BLaER1 treated with 17β-estradiol and CSF1 and Interleukin-3, amounts not matched to agents 10 nM and 100 nM (cell line): ENCODE measurements at regions not wholly inside any gene's neighbourhood (a gene's known extent, or its start where the extent isn't known, plus 50 kb on each side); places are given as distances from the start of the nearest gene placed in this dataset.
"Not testable (repeated sequence)": the region's sequence is repeated elsewhere in the genome, so short reads cannot be mapped to it uniquely, and the experiment has no call there.

Experiments used
- H3K27ac ChIP-seq, 11 experiments: shearing (Covaris generic); formaldehyde crosslinking; 2 replicates each; pipeline ENCODE4 v1.8.1; 2022
- H3K27me3 ChIP-seq, 11 experiments: shearing (Covaris generic); formaldehyde crosslinking; 2 replicates each; pipeline ENCODE4 v1.8.1; 2022
- H3K36me3 ChIP-seq, 11 experiments: shearing (Covaris generic); formaldehyde crosslinking; 2 replicates each; pipeline ENCODE4 v1.8.1; 2022
- H3K4me1 ChIP-seq, 10 experiments: shearing (Covaris generic); formaldehyde crosslinking; 2 replicates each; pipeline ENCODE4 v1.8.1; 2022
- H3K4me2 ChIP-seq, 11 experiments: shearing (Covaris generic); formaldehyde crosslinking; 2 replicates each; pipeline ENCODE4 v1.8.1; 2022
- H3K4me3 ChIP-seq, 10 experiments: shearing (Covaris generic); formaldehyde crosslinking; 2 replicates each; pipeline ENCODE4 v1.8.1; 2022
- H3K9ac ChIP-seq, 11 experiments: shearing (Covaris generic); formaldehyde crosslinking; 2 replicates each; pipeline ENCODE4 v1.8.1; 2022
- H3K9me3 ChIP-seq, 11 experiments: shearing (Covaris generic); formaldehyde crosslinking; replicated peaks in 1 of 11; 2 replicates each; pipeline ENCODE4 v1.8.1; 2022
- H4K20me1 ChIP-seq, 11 experiments: shearing (Covaris generic); formaldehyde crosslinking; 2 replicates each; pipeline ENCODE4 v1.8.1; 2022
- Cebpa-rat ChIP-seq, 11 experiments: shearing (Covaris generic); IDR thresholded peaks; 2 replicates each; pipeline ENCODE4 v1.8.1; 2022

DNA sequence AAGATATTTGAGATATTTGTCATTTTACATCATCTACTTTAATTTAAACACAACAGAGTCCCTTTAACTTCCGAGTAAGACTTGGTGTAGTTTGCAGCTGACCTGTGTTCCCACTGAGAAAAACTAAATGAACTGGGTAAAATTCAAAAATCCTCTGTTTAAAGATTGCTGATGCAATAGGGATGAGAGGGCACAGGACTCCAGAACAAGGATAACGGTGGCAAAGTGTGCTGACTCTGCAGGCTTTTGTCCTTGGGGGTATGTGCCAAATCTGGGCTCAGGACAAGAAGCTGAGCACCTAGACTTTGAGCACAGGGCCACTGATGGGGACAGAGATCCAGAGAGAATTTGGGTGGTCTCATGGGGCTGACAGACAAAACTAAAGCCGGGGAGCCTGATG lies 156.8 kb downstream of the CCDC71L start:
- H4K20me1 ChIP-seq: no peaks in the 10 kb centered on the region
- no peak overlapping the region for H3K9ac ChIP-seq
- TF ChIP-seq Cebpa-rat (IDR thresholded peaks at IDR 0.05): no peak
- H3K4me3 ChIP-seq: no peak overlapping the region
- no peak overlapping the region for H3K4me2 ChIP-seq
- H3K36me3 ChIP-seq: no peaks in the 10 kb centered on the region
- peaks cover 2 to 15% (median 7%) of the 10 kb centered on the region in 11 experiments; a peak in 10 of 22 replicates for H3K9me3 ChIP-seq
- H3K27me3 ChIP-seq: no peaks in the 10 kb centered on the region
- peaks cover 0 to 11% (median 0%) of the 10 kb centered on the region in 10 experiments; a peak in 6 of 20 replicates for H3K4me1 ChIP-seq
- no peak overlapping the region for H3K27ac ChIP-seq

DNA sequence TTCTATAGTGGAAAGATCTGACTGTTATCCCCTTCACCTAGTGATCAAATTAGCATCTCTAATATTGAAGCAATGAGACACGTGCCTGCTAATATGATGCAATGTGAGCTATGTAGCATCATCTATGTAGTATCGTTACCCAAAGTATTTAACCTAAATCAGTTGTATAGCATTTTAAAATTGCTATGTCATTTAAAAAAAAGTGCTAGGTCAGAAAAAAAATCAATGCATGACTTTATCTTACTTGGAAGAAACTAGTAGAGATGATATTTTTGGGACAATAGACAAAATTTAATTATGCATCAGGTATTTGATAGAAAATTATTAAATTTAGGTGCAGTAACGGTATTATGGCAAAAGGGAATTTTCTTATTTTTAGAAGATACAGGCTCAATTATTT lies 157.3 kb downstream of the CCDC71L start:
- no peak for TF ChIP-seq Cebpa-rat (IDR thresholded peaks at IDR 0.05)
- H3K9me3 ChIP-seq: peaks cover 0 to 12% (median 7%) of the 10 kb centered on the region in 11 experiments; a peak in 8 of 22 replicates
- H3K9ac ChIP-seq: no peak overlapping the region
- H3K27ac ChIP-seq: no peak overlapping the region
- no peaks in the 10 kb centered on the region for H3K36me3 ChIP-seq
- H3K27me3 ChIP-seq: no peaks in the 10 kb centered on the region
- H3K4me1 ChIP-seq: peaks cover 0 to 11% (median 0%) of the 10 kb centered on the region in 10 experiments; a peak in 6 of 20 replicates
- no peak overlapping the region for H3K4me2 ChIP-seq
- no peak overlapping the region for H3K4me3 ChIP-seq
- H4K20me1 ChIP-seq: no peaks in the 10 kb centered on the region

DNA sequence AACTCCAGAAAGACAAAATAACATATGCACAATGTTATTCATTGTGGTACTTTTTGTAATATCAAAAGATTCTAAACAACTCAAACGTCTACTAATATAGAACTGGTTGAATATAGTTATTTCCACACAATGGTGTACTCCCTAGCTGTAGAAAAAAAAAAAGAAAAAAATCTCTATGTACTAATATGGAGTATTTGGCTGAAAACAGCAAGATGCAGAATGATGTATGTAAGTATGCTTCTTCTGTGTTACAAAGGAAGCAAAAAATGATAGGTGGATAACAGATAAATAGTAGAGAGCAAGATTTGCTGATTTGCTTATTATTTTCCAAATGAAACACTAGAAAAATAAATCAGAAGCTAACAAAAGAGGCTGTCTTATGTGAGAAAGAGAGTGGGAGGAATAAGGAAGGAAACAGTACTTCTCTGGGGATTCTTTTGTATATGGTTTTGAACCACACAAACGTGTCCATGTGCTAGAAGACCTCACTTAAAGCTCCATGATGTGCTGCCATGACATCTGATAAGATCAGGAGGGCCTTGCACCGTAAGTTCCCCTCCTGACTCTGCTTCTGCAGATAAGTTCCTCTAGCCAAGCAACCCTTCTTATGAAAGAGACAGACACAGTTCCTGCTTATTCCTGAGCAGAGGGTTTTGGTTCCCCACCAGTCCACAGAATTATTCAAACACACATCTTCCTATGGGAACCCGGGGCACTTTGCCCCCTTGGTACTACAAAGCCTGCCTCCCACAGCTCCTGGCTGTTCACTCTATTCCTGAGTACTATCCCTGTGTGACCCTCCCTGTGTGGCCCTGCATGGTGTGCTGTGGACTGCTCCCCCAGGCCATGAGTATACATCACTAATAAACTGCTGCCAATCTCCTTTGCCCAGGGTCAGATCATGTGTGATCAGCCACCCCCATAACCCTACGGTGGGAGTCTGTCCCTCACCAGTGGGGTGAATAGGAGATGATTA lies 159.1 kb downstream of the CCDC71L start:
- no peak for TF ChIP-seq Cebpa-rat (IDR thresholded peaks at IDR 0.05)
- Histone ChIP-seq H4K20me1 (no peaks in the 10 kb centered on the region), H3K4me3 (no peak overlapping the region), H3K27ac (peak overlapping the region in 1 of 11 experiments; percentile 3; a peak in 2 of 22 replicates), H3K27me3 (no peaks in the 10 kb centered on the region), H3K9me3 (peaks cover 0 to 12% (median 6%) of the 10 kb centered on the region in 11 experiments; a peak in 8 of 22 replicates), H3K9ac (no peak overlapping the region), H3K4me2 (peak overlapping the region in 2 of 11 experiments; percentile 13 to 32; a peak in 4 of 22 replicates), H3K4me1 (peaks cover 0 to 11% (median 0%) of the 10 kb centered on the region in 10 experiments; a peak in 3 of 20 replicates), H3K36me3 (no peaks in the 10 kb centered on the region)

DNA sequence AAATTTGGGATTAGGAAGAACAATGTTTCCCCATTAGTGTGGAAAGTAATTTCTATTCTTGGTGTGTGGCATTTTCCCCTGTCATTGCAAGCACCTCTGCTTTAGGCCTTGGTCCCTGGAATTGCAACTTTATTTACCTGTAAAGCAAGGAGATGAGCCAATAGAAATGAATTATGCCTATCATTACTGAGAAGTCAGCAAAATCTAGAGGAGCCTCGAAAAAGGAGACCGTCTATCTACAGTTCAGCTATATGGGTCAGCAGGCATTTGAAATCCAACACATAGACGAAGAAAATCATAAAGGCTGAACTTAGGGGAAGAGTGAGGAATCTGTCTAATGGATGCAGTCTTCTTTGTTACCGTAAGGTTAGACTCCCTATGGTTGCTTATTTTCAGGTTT lies 161.1 kb downstream of the CCDC71L start:
- Histone ChIP-seq H3K9me3 (peaks cover 0 to 12% (median 6%) of the 10 kb centered on the region in 11 experiments; a peak in 7 of 22 replicates), H3K27ac (no peak overlapping the region), H3K4me2 (no peak overlapping the region), H3K36me3 (no peaks in the 10 kb centered on the region), H3K4me1 (peaks cover 0 to 11% (median 0%) of the 10 kb centered on the region in 10 experiments; a peak in 3 of 20 replicates), H3K4me3 (no peak overlapping the region), H4K20me1 (no peaks in the 10 kb centered on the region), H3K27me3 (no peaks in the 10 kb centered on the region), H3K9ac (no peak overlapping the region)
- no peak for TF ChIP-seq Cebpa-rat (IDR thresholded peaks at IDR 0.05)

DNA sequence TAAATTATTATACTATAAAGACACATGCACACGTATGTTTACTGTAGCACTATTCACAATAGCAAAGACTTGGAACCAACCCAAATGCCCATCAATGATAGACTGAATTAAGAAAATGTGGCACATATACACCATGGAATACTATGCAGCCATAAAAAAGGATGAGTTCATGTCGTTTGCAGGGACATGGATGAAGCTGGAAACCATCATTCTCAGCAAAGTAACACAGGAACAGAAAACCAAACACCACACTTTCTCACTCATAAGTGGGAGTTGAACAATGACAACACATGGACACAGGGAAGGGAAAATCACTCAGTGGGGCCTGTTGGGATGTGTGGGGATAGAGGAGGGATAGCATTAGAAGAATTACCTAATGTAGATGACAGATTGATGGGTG lies 163.0 kb downstream of the CCDC71L start:
- H3K36me3 ChIP-seq, H3K9ac ChIP-seq, H3K4me2 ChIP-seq, H3K27ac ChIP-seq, H3K4me3 ChIP-seq, H4K20me1 ChIP-seq, H3K27me3 ChIP-seq: not testable (repeated sequence)
- Histone ChIP-seq H3K9me3 (peaks cover 0 to 11% (median 0%) of the 10 kb centered on the region in 11 experiments; a peak in 1 of 22 replicates), H3K4me1 (peaks cover 0 to 11% (median 0%) of the 10 kb centered on the region in 10 experiments; a peak in 3 of 20 replicates)

DNA sequence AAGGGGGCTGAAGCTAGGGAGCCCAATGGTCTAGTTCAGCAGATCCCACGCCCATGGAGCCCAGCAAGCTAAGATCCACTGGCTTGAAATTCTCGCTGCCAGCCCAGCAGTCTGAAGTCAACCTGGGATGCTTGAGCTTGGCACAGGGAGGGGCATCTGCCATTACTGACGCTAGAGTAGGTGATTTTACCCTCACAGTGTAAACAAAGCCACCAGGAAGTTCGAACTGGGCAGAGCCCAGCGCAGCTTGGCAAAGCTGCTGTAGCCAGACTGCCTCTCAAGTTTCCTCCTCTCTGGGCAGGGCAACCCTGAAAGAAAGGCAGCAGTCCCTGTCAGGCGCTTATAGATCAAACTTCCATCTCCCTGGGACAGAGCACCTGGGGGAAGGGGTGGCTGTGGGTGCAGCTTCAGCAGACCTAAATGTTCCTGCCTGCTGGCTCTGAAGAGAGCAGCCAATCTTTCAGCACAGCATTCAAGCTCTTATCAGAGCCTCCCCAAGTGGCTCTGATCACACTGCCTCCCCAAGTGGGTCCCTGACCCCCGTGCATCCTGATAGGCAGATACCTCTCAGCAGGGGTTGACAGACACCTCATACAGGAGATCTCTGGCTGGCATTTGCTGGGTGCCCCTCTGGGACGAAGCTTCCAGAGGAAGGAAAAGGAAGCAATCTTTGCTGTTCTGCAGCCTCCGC lies 167.8 kb downstream of the CCDC71L start:
- H3K27me3 ChIP-seq: no peaks in the 10 kb centered on the region
- no peaks in the 10 kb centered on the region for H4K20me1 ChIP-seq
- no peaks in the 10 kb centered on the region for H3K4me1 ChIP-seq
- no peak overlapping the region for H3K9ac ChIP-seq
- no peak overlapping the region for H3K4me2 ChIP-seq
- no peak overlapping the region for H3K27ac ChIP-seq
- peaks cover 0 to 11% (median 0%) of the 10 kb centered on the region in 11 experiments; a peak in 1 of 22 replicates for H3K9me3 ChIP-seq
- no peak overlapping the region for H3K4me3 ChIP-seq
- H3K36me3 ChIP-seq: no peaks in the 10 kb centered on the region
- TF ChIP-seq Cebpa-rat (IDR thresholded peaks at IDR 0.05): no peak

DNA sequence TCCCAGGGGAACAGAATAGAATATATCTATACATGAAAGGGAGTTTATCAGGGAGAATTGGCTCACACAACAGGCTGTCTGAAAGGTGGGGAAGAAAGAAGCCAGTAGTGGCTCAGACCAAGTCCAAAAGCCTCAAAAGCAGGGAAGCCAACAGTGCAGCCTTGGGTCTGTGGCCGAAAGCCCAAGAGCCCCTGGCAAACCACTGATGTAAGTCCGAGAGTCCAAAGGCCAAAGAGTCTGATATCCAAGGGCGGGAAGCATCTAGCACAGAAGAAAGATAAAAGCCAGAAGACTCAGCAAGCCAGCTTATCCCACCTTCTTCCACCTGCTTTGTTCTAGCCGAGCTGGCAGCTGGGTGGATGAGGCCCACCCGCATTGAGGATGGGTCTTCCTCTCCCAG lies 172.5 kb downstream of the CCDC71L start:
- Histone ChIP-seq H3K27me3 (no peaks in the 10 kb centered on the region), H3K4me1 (peaks cover 17 to 40% (median 23%) of the 10 kb centered on the region in 10 experiments), H4K20me1 (no peaks in the 10 kb centered on the region), H3K27ac (no peak overlapping the region), H3K4me2 (no peak overlapping the region), H3K9ac (no peak overlapping the region), H3K4me3 (no peak overlapping the region), H3K36me3 (no peaks in the 10 kb centered on the region), H3K9me3 (no peaks in the 10 kb centered on the region)
- no peak for TF ChIP-seq Cebpa-rat (IDR thresholded peaks at IDR 0.05)

DNA sequence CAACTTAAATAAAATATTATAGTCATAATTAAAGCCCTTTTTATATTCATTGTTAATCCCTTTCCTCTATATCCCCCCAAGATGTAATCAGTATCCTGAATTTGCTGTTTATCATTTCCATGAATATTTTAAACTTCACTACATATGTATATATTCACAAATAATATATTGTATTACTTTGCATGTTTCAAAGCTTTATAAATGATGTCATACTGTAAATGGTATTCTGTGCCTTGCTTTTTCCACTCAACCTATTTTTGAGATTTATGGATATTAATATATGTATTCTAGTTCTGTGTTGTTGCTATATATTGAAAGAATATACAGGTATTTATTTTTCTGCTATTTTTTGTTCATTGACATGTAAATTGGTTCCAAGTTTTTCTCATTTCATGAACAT lies 173.1 kb downstream of the CCDC71L start:
- no peak for TF ChIP-seq Cebpa-rat (IDR thresholded peaks at IDR 0.05)
- Histone ChIP-seq H3K36me3 (no peaks in the 10 kb centered on the region), H3K27me3 (no peaks in the 10 kb centered on the region), H3K4me1 (peaks cover 17 to 41% (median 23%) of the 10 kb centered on the region in 10 experiments), H3K9ac (no peak overlapping the region), H3K9me3 (no peaks in the 10 kb centered on the region), H3K27ac (no peak overlapping the region), H3K4me2 (no peak overlapping the region), H4K20me1 (no peaks in the 10 kb centered on the region), H3K4me3 (no peak overlapping the region)

DNA sequence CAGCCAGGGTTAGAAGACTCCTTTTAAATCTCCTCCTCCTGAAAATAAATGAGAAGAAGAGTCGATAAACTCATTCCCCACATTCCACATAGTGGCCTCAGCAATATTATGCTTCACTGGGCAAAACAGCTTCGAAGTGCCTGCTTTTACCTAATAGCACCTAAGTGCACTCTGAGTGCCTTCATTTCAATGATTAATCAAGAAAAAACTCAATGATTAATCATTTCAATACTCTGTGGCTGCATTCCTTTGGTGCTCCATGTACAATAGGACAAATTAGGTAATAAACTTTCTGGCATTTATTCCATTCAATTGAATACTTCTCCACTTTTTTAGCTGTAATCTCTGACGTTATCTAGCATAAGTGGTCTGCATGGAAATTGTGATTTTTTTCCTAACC lies 174.6 kb downstream of the CCDC71L start:
- H3K4me2 ChIP-seq: peak overlapping the region in 2 of 11 experiments; percentile 2 to 55; a peak in 1 of 22 replicates
- no peak overlapping the region for H3K4me3 ChIP-seq
- H3K4me1 ChIP-seq: peaks cover 17 to 41% (median 23%) of the 10 kb centered on the region in 10 experiments
- no peaks in the 10 kb centered on the region for H3K36me3 ChIP-seq
- no peaks in the 10 kb centered on the region for H3K27me3 ChIP-seq
- H3K27ac ChIP-seq: peak overlapping the region in 2 of 11 experiments; percentile 40 to 62; a peak in 3 of 22 replicates
- no peaks in the 10 kb centered on the region for H3K9me3 ChIP-seq
- H3K9ac ChIP-seq: no peak overlapping the region
- H4K20me1 ChIP-seq: no peaks in the 10 kb centered on the region
- TF ChIP-seq Cebpa-rat (IDR thresholded peaks at IDR 0.05): no peak
